ENCODE measurements at regions not wholly inside any gene's neighbourhood (a gene's known extent, or its start where the extent isn't known, plus 50 kb on each side); places are given as distances from the start of the nearest gene placed in this dataset.

DNA sequence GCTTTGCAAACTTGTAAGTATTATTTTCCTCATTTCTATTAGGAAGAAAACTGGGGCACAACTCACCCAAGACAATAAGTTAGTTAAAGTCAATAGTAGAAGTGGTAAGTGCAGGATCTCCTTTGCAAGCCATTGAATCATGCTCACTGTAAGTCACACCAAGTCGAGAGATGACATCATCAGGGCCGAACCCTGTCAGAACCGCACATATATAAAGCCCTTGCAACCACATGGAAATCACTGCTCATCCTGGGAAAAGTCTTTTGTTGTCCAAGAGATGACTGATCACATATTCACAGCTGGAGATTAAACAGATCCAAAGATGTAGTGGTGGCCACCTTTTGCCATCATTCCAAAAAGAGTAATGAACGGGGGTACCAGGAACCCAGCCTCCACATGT is 484.8 kb upstream of the ID2 start:
- peak; percentile 4 for DNase-seq

DNA sequence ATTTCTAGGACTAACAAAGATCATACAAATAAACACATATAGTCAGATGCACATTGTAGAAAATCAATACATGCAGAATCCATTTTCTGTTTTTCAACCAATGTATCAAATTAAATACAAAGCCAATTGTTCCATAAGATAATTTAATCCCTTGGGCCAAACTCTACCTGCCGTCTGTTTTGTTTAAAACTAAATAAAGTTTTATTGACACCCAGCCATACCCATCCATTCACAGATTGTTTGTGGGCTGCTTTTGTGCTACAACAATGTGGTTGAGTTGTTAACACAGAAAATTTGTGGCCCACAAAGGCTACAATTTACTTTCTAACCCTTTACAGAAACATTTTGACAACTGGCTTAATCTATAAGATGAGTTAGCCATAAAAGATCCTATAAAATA is 484.0 kb upstream of the ID2 start:
- DNase-seq: no peak

DNA sequence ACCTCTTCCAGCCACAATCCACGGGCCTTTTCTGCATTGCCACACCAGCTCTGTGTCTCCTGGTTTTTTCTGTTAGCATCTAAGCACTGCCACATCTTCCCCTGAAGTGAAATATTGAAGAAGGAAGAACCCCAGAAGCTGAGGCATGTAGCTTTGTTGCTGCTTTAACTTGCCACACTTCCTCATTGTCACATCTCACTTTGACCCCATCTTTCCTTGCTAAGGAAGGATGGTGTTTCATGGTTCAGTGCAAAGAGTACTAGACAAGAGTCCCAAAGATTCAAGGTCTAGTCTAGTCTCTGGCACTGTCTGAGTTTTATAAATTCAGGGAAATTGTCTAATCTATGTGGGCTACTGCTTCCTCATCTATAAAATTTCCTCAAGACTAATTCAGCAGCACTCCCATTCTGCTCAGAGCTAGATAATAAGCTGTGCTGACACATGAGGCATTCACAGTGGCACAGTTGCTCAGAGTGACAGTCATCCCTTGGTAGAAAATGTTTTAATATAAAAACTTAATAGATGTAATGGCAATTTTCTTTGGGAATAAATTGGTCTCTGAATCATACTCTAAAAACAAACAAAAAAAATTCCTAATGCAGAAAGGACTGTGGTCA is 483.0 kb upstream of the ID2 start:
- no peak for DNase-seq

- peak; percentile 82 for DNase-seq
Observed at GRCh38 chr2:8202132-8202531, 479.7 kb upstream of the ID2 start.

DNA sequence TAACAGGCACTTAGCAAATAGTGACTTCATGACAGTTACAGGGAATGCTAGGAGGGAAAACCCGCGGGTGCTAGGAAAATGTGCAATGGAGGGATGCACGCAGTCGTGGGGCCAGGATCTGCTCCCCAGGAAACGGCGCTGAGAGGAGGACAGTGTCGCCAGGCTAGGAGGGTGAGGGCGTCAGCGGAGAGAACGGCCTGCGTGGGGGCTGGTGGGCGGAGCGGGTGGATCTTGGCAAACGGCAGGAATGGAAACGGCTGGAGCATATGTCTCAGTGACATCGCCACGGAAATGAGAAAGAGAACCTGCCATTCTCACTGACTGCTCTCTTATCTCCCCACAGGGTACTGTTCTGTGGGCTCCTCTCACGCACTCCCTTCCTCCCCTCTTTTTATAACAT is 478.5 kb upstream of the ID2 start:
- no peak for DNase-seq

DNA sequence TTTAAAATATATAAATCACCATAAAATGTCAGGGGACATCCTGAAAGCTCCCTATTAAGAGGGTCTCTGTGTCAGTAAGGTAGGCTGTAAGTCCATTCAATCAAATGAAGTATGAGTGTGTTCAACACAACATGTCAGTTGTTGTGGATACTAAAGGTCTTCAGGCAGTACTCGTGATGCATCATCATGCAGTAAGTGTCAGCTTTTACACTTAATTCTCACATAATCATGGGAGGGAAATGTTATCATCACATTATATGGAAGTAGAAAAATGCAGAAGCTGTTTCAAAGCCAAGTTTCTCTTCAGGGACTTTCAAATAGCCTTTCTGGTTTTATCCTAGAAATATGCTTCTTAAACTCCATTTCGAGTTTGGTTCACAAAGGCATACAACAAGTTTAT is 477.1 kb upstream of the ID2 start:
- DNase-seq: no peak

DNA sequence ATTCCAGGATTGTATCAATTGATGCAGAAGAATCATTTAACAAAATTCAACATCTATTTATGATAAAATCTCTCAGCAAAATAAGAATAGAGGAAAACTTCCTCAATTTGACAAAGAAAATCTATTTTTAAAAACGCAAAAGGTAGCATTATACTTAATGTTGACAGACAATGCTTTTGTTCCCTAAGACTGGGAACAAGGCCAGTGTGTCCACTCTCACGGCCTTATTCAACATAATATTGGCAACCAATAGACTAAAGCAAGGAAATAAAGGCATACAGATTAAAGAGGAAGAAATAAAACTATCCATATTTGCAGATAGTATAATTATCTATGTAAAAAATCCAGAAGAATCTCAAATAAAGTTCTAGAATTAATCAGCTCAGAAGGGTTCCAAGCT is 472.4 kb upstream of the ID2 start:
- no peak for DNase-seq

GRCh38 chr2:8211384-8211783 is 470.5 kb upstream of the ID2 start:
- no peak for DNase-seq

- no peak for DNase-seq
Observed at GRCh38 chr2:8212239-8212638, 469.6 kb upstream of the ID2 start.

- no peak for DNase-seq
Observed at GRCh38 chr2:8214036-8214615, 467.7 kb upstream of the ID2 start.

DNA sequence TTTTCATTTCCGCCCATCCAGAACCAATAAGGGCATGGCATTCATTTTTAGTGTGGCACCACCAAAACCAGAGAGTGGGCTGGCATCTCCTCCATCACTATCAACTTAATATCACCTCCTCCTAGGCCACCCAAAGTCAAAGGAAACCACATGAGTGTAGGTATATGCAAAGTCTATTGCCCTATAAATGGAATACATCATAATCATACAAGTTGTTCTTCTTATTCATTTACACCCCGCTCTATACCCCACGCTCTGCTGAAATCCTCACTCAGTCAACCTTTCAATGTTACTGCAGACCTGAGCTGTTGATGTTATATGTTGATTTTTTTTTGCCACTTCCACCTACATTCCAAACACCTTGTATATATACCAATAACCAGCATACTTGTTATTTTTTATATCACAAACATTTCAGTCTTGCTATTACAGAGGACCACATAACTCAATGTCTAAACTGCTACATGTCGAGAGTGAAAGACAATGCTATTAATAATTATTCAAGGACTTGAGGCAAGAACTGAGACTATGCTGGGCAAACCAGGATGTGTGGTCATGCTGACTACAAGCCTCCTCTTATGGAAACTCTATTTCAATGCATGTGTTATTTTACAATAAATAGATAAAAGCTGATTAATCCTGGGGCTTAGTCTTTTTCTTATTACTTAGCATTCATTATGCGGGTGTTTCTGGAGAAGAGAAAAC is 466.5 kb upstream of the ID2 start:
- DNase-seq: no peak

- no peak for DNase-seq
Observed at GRCh38 chr2:8215982-8216381, 465.9 kb upstream of the ID2 start.

DNA sequence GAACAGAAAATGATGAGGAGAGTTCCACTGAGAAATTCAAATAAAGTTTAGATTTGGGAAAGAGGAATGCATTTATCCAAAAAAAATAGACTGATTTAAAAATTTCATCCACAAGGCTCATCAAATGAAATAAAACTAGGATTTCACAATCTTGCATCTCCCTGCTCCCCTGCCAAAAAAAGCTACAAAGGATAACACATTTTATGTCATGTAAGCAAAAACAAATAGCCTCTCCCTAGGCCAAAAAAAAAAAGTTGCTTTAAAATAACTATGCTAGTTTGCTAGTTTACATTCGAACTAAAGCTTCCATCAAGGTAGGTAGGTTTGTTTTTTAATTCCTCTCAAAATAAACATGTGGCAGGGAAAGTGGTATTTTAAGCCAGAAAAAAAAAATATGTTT is 465.5 kb upstream of the ID2 start:
- DNase-seq: no peak

DNA sequence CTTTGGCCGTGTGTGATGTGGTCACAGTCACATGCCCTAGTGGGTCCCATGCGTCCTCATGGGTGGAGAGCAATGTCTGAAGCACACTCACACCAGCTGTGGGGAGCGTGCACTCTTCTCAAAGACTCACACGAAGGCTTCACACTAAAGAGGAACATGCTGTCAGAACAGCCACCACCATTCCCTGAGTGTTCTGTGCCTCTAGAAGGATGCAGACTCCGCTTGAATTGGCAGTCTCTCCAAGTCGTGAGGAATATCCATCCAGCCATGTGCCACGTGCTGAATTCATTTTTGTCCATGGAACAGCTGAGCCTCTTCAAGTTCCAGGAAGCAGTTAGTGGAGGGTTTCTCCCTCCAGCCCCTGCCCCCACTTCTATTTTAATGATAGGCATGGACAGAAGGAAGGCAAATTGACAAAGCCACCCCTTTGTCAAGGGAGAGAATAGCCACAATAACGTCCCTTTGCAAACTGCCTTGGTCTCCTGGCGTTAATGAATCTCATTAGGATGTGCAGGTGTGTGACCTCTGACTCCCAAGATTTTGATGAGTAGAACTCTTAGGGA is 464.3 kb upstream of the ID2 start:
- DNase-seq: no peak

DNA sequence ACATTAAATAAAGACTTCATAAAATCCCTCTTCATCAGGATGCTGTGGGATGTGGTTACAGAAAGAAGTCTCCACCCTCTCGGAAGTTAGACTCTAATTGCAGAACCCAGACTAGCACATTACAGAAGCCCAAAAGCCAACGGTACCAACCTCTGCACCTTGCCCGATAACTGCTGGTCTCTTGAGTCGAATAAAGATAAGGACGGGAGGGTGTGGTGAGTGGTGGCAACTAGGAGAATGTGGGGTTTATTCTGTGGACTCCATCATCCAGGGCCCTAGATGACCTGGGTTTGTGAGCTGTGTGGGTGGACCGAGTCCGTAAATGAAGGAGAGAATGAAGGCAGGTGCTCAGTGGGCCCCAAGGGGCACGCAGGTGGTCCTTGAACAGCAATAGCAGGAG is 462.8 kb upstream of the ID2 start:
- no peak for DNase-seq

DNA sequence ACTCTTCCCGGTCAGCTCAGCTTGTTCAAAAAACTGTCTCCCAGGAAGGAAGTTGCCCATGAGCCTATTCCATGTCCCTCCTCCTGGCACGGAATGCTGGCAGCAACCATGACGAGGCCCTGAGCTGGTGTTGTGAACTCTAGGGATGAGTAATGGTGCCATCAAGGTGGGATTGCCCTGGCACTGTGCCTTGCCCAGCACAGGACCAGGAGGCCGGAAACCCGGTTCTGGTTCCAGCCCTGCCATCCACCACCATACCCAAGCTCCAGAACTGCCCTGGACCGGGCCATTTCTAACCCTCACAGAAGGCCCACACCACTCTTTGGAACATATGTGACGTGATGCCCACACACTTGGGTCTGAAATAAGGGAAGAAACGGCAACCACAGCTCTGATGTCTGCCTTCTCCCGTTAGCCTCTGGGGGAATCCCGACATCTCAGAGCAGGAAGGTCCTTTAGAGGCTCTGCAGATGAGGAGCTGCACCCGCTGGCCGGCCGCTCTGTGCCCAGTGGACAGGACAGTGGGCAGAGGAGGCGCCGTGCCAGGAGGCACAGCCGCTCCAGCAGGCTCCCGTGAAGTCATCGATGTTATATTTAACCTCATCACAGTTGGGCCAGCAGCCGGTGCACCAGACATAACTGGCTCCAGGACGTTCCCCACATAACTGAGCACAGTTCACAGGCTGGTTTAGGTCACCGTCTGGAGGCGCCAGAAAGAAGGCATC is 462.1 kb upstream of the ID2 start:
- no peak for DNase-seq

- no peak for DNase-seq
Observed at GRCh38 chr2:8222979-8223694, 458.7 kb upstream of the ID2 start.

DNA sequence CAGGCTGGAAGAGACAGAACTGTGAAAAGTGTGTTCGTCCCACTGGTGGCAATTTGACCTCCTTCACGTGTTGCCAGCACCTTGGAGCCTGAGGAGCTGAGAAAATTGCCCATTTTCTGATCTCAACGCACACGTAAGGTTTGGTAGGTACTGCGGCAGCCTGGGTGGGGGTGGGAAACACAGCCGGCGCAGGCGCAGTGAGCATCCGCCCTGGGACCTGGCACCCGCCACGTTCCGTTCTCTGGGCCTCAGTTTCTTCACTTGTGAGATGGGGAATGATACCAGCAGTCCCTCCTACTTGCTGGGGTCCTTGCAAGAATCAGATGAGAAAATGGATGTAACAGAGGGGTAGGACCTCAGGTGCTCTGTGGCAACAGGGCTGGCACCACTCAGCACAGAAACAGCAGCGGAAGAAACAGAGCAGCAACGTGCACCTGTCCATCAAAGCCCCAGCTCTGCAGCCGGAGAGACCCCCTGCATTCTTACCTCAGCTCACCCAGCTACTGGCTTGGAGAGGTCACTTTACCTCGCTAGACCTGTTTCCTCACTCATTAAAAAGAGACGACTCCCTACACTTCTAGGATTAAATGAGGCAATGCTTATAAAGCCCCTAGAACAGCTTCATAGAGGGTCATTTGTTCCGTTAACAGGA is 458.0 kb upstream of the ID2 start:
- DNase-seq: no peak

GRCh38 chr2:8224347-8225190 is 457.3 kb upstream of the ID2 start:
- DNase-seq: no peak

GRCh38 chr2:8225266-8225665 is 456.6 kb upstream of the ID2 start:
- no peak for DNase-seq

GRCh38 chr2:8225798-8226197 is 456.1 kb upstream of the ID2 start:
- no peak for DNase-seq

All from DMS53 (cell line).